ENCODE measurements at regions not wholly inside any gene's neighbourhood (a gene's known extent, or its start where the extent isn't known, plus 50 kb on each side); places are given as distances from the start of the nearest gene placed in this dataset.

DNA sequence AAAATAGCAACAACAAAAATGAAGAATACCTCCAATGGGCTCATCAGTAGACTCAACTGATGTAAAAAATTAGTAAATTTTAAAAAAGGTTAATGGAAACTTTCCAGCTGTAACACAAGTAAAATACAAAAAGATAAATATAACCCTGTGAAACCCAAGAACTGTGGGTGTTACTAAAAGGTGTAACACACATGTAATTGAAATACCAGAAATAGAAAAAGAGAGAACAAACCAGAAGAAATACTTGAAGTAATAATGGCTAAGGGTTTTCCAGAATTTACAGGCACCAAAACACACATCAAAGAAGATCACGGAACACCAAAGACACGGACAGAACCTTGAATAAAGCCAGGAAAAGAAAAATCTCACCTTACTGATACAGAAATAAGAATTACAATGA, 590.6 kb upstream of the RAB6C start:
- TF ChIP-seq, protein P1, sequence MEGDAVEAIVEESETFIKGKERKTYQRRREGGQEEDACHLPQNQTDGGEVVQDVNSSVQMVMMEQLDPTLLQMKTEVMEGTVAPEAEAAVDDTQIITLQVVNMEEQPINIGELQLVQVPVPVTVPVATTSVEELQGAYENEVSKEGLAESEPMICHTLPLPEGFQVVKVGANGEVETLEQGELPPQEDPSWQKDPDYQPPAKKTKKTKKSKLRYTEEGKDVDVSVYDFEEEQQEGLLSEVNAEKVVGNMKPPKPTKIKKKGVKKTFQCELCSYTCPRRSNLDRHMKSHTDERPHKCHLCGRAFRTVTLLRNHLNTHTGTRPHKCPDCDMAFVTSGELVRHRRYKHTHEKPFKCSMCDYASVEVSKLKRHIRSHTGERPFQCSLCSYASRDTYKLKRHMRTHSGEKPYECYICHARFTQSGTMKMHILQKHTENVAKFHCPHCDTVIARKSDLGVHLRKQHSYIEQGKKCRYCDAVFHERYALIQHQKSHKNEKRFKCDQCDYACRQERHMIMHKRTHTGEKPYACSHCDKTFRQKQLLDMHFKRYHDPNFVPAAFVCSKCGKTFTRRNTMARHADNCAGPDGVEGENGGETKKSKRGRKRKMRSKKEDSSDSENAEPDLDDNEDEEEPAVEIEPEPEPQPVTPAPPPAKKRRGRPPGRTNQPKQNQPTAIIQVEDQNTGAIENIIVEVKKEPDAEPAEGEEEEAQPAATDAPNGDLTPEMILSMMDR (IDR thresholded peaks at IDR 0.05; ENCODE audit: low read depth, low read length, poor library complexity, severe bottlenecking), result no peak
- no peak for TF ChIP-seq EZH2phosphoT487 (IDR thresholded peaks at IDR 0.05; ENCODE audit: borderline replicate concordance, low read length)

All from DOHH2 (cell line).